ENCODE measurements at regions not wholly inside any gene's neighbourhood (a gene's known extent, or its start where the extent isn't known, plus 50 kb on each side); places are given as distances from the start of the nearest gene placed in this dataset.

DNA sequence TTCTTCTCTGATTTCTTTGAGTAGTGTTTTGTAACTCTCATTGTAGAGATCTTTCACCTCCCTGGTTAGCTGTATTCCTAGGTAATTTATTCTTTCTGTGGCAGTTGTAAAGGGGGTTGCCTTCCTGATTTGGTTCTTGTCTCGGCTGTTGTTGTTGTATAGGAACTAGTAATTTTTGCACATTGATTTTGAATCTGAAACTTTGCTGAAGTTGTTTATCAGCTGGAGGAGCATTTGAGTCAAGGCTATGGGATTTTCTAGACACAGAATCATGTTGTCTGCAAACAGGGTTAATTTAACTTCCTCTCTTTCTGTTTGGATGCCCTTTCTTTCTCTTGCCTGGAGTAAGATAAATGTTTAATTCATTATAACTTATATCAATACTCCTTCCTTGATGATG is 86.4 kb downstream of the OLIG3 start:
- intact Hi-C loops (cut with DNase I) = no loop called here
- H3K9me3 ChIP-seq = no peaks in the 10 kb centered on the region
- ATAC-seq = no peak

DNA sequence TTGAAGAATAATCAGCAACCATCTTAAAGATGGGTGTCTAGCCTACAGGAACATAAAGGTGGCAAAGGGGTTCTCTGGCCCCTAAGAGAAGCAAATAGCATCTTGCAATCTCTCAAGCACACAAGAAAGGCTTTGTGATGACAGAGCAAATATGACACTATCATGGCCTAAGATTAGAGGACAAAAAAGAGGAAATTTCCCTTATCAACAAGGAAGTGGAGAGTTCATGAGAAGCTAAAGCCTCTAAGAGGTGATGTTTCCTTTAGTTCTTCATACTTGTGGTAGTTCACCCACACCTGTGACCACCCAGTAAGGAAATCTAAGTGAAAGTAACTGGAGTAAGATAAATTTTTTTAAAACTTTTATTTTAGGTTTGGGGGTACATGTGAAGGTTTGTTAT is 88.4 kb downstream of the OLIG3 start:
- Histone ChIP-seq H3K4me1 (no peaks in the 10 kb centered on the region), H3K27ac (no peak overlapping the region), H3K36me3 (no peaks in the 10 kb centered on the region), H3K9me3 (no peaks in the 10 kb centered on the region), H3K27me3 (no peaks in the 10 kb centered on the region), H3K4me3 (no peak overlapping the region)
- DNase-seq = no peak
- TF ChIP-seq CTCF (IDR thresholded peaks at IDR 0.05) = no peak
- intact Hi-C loops (cut with DNase I) = no loop called here
- no peak for ATAC-seq

More for the DNA sequence above, 86.4 kb downstream of the OLIG3 start:
- H3K4me1 ChIP-seq = no peaks in the 10 kb centered on the region
- no peaks in the 10 kb centered on the region for H3K36me3 ChIP-seq
- H3K27ac ChIP-seq = no peak overlapping the region
- TF ChIP-seq CTCF (IDR thresholded peaks at IDR 0.05) = no peak
- no peak for DNase-seq
- H3K4me3 ChIP-seq = no peak overlapping the region
- no peaks in the 10 kb centered on the region for H3K27me3 ChIP-seq

GRCh38 chr6:137403855-137404254 is 90.3 kb downstream of the OLIG3 start:
- no peaks in the 10 kb centered on the region for H3K36me3 ChIP-seq
- DNase-seq = no peak
- H3K27me3 ChIP-seq = no peaks in the 10 kb centered on the region
- H3K27ac ChIP-seq = no peak overlapping the region
- no peaks in the 10 kb centered on the region for H3K9me3 ChIP-seq
- H3K4me1 ChIP-seq = no peaks in the 10 kb centered on the region
- peak; percentile 73 for ATAC-seq
- no peak for TF ChIP-seq CTCF (IDR thresholded peaks at IDR 0.05)
- no peak overlapping the region for H3K4me3 ChIP-seq
- intact Hi-C loops (cut with DNase I) = no loop called here

DNA sequence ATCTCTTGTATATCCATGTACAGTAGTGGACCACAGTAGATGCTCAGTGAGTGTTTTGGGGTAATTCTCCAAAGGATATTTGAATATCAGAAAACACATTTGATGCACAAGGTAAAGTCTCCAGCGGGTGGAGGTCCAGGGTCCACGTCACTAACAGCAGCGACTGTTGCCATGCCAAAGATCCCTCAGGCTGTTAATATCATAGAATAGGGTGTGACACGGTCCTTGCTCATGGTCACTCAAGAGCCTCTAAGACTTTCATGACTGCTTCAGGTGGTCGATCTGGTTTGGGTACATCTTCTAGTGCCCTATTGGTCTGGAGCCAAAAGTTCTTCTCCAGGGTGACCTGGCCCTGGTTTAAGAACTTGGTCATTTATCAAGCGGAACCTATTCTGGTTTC is 90.8 kb downstream of the OLIG3 start:
- no peak overlapping the region for H3K27ac ChIP-seq
- no peaks in the 10 kb centered on the region for H3K36me3 ChIP-seq
- H3K4me3 ChIP-seq = no peak overlapping the region
- H3K9me3 ChIP-seq = no peaks in the 10 kb centered on the region
- no peak for TF ChIP-seq CTCF (IDR thresholded peaks at IDR 0.05)
- no peaks in the 10 kb centered on the region for H3K4me1 ChIP-seq
- no peaks in the 10 kb centered on the region for H3K27me3 ChIP-seq
- intact Hi-C loops (cut with DNase I) = no loop called here
- ATAC-seq = no peak
- no peak for DNase-seq

DNA sequence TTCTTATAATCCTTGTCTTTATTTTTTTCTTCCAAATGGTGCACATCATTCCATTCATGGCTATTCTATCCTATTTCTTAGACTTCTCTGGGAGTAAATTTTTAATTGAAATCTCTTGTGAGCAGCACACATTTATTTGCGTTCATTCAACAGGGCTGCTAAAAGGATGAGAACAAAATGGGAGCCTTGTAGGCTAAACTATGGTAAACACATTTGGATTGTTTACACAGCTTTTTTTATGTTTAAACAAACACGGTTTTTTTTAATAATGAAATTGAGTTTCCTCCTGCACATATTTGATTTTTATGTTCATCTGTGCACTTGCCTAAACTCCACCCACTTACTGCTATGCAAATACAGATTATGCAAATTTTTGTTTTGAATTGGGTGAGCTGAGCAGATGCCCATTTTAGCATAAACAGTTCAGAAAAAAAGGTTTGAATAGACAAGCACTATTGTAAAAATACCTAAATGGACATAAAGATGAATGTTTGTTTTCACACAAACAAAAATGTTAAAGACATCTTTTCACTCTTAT is 92.0 kb downstream of the OLIG3 start:
- no peak for DNase-seq
- no peak for TF ChIP-seq CTCF (IDR thresholded peaks at IDR 0.05)
- Histone ChIP-seq H3K27ac (no peak overlapping the region), H3K36me3 (no peaks in the 10 kb centered on the region), H3K4me1 (no peaks in the 10 kb centered on the region), H3K9me3 (no peaks in the 10 kb centered on the region), H3K4me3 (no peak overlapping the region), H3K27me3 (no peaks in the 10 kb centered on the region)
- intact Hi-C loops (cut with DNase I) = no loop called here
- no peak for ATAC-seq

DNA sequence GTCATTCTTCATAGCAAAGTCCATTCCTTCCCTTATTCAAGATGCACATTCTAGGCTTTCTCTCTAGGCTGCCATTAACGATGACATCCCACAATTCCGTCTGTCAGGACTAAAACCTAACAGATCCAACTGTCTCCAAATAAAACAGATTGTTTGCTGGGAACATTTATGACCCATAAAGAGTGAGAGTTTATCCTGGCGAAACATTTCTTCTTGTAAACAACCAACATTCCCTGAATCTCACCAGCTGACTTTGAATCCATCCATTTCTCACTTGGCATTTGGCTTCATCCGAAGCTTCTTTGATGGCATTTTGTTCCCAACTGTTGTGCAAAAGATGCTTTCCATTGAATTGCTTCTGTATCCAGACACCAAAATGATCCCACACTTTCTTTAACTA is 93.1 kb downstream of the OLIG3 start:
- Histone ChIP-seq H3K4me1 (no peaks in the 10 kb centered on the region), H3K4me3 (no peak overlapping the region), H3K27me3 (no peaks in the 10 kb centered on the region), H3K9me3 (no peaks in the 10 kb centered on the region), H3K36me3 (no peaks in the 10 kb centered on the region), H3K27ac (no peak overlapping the region)
- ATAC-seq = no peak
- no peak for DNase-seq
- intact Hi-C loops (cut with DNase I) = no loop called here
- TF ChIP-seq CTCF (IDR thresholded peaks at IDR 0.05) = no peak

Data from upper lobe of right lung (tissue), 1 donor.